Small intestine (tissue), 7 donors: ENCODE measurements at regions not wholly inside any gene's neighbourhood (a gene's known extent, or its start where the extent isn't known, plus 50 kb on each side); places are given as distances from the start of the nearest gene placed in this dataset.

ENCODE experiments used
- DNase-seq, 2 donors: peaks; one replicate each; pipeline versions ENCODE4 v3.0.0 to v3.0.0-alpha.2; 2013
- FAIRE-seq: peaks from 2 replicates; lab custom pipeline; 2012; peaks lifted over from hg19 to GRCh38; lab: Jason Lieb, UNC
- H3K27ac ChIP-seq, 3 donors: one replicate each; pipeline ENCODE4 v1.5.1; 2013; ENCODE audit warnings: low read length in 2 of 3, mild to moderate bottlenecking in 2 of 3, control low read depth in 1 of 3, inconsistent platforms in 1 of 3, low read depth in 1 of 3, moderate library complexity in 1 of 3
- H3K27me3 ChIP-seq, 3 donors: one replicate each; pipeline ENCODE4 v1.6.1; 2013; ENCODE audit warnings: low read length in 3 of 3, inconsistent platforms in 1 of 3; ENCODE audit not compliant: control insufficient read depth in 3 of 3, insufficient read depth in 3 of 3
- H3K36me3 ChIP-seq, 3 donors: one replicate each; pipeline ENCODE4 v1.6.1; 2013; ENCODE audit warnings: low read length in 3 of 3, inconsistent platforms in 1 of 3, low read depth in 1 of 3, mild to moderate bottlenecking in 1 of 3, moderate library complexity in 1 of 3; ENCODE audit not compliant: control insufficient read depth in 3 of 3, insufficient read depth in 2 of 3
- H3K4me1 ChIP-seq, 3 donors: one replicate each; pipeline ENCODE4 v1.6.1; 2013; ENCODE audit warnings: low read length in 2 of 3, inconsistent platforms in 1 of 3, low read depth in 1 of 3, mild to moderate bottlenecking in 1 of 3, moderate library complexity in 1 of 3; ENCODE audit not compliant: control insufficient read depth in 3 of 3, insufficient read depth in 2 of 3
- H3K4me3 ChIP-seq, 3 donors: one replicate each; pipeline ENCODE4 v1.5.1; 2013; ENCODE audit warnings: low read length in 3 of 3, control low read depth in 1 of 3, inconsistent platforms in 1 of 3, low read depth in 1 of 3, mild to moderate bottlenecking in 1 of 3, moderate library complexity in 1 of 3
- H3K9me3 ChIP-seq, 2 donors: one replicate each; pipeline ENCODE4 v1.6.1; 2013; ENCODE audit warnings: low read depth in 1 of 2, low read length in 1 of 2; ENCODE audit not compliant: control insufficient read depth in 2 of 2, insufficient read depth in 1 of 2
- WGBS, 3 donors: extraction: QIAGEN DNeasy Blood & Tissue Kit; methylation state at CpG; one replicate each; pipeline ENCODE4 v1.1.7; 2013; 5-methylcytosine and 5-hydroxymethylcytosine counted together
- donor health status: healthy with polysubstance abuse.
- donor health status: control.
- donor health status: control.
- donor health status: Bipolar disorder and iron deficiency.
- donor health status: healthy.

DNA sequence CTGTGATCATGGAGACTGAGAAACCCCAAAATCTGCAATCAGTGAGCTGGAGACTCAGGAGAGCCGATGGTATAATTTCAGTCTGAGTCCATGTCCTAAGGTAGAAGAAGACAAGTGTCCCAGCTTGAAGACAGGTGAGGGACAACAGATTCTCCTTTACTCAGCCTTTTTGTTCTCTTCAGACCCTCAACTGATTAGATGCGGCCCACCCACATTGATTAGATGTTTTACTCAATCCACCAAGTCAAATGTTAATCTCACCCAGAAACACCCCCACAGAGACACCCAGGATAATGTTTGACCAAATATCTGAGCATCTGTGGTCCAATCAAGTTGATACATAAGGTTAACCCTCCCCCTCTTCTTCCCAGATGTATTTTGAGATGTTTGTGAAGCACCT is 131.2 kb downstream of the PFKFB3 start:
- H3K27ac ChIP-seq, result no peak overlapping the region

DNA sequence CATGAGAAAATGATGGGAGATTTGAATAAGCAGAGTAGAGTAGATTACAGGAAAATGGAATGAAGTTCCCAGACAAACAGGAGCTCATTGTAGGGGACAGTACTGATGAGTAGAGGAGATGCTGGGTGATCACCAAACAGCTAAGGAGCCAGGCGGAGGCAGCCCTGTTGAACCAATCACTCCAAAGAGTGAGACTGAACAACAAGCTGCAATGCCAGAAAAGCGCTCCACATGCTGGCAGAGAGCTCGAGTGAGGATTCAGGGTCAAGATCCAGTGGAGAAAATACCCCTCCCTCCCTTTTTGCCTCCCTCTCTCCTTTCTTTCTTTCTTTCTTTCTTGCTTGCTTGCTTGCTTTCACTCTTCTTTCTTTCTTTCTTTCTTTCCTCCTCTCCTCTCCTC is 133.3 kb downstream of the PFKFB3 start:
- Histone ChIP-seq H3K27me3 (no peaks in the 10 kb centered on the region), H3K4me3 (no peak overlapping the region), H3K36me3 (no peaks in the 10 kb centered on the region), H3K9me3 (peaks cover 0 to 9% of the 10 kb centered on the region in 2 donors), H3K4me1 (no peaks in the 10 kb centered on the region), H3K27ac (no peak overlapping the region)
- no peak for FAIRE-seq
- WGBS, 3 donors, result 83 to 95% (median 93%) methylated on average over 3 of the region's 3 CpGs
- no peak for DNase-seq

More for the DNA sequence above, 131.2 kb downstream of the PFKFB3 start:
- 85 to 98% (median 98%) methylated on average over 2 of the region's 2 CpGs for WGBS, 3 donors
- Histone ChIP-seq H3K4me3 (no peak overlapping the region), H3K36me3 (no peaks in the 10 kb centered on the region), H3K27me3 (no peaks in the 10 kb centered on the region), H3K9me3 (peaks cover 0 to 9% of the 10 kb centered on the region in 2 donors), H3K4me1 (no peaks in the 10 kb centered on the region)
- no peak for FAIRE-seq
- no peak for DNase-seq

DNA sequence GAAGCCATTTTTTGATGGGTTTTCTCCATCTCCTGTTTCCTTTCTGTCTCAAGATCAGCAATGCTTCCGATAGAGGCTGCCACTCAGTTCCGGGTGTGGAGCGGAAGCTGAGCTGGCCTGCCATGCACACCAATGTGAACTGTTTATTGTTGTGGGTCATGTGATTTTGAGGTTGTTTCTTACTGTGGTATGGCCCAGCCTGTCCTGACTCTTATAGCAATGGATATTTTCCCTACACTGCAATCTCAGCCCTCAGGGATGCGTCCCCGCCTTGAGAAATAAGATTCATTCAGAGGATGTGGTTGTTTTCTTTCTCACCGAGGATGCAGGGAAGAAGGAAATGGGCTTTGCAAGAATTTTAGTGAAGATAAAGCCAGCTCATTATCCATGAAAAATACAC is 134.7 kb downstream of the PFKFB3 start:
- Histone ChIP-seq H3K4me3 (no peak overlapping the region), H3K27me3 (no peaks in the 10 kb centered on the region), H3K36me3 (no peaks in the 10 kb centered on the region), H3K4me1 (no peaks in the 10 kb centered on the region), H3K27ac (no peak overlapping the region), H3K9me3 (peaks cover 0 to 7% of the 10 kb centered on the region in 2 donors)
- no peak for DNase-seq
- FAIRE-seq, result no peak
- 80 to 89% (median 88%) methylated on average over 6 of the region's 6 CpGs for WGBS, 3 donors

DNA sequence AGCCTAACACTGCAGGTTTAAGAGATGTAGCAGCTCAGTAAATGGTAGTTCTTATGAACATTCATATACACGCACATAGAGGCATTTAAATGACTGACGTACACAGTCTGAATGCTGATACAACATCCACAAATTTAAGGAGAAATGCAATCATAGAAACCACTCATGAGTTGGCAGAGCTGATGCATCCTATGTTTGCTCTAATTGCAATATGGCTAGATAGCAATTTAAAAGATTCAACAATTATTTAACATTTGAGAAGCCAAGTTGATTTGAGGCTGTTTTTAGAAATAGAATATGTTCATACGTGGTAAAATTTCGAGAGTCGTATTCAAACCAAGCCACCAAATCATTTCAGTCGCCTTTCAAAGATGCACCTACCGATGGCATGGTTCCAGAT is 135.6 kb downstream of the PFKFB3 start:
- Histone ChIP-seq H3K4me3 (no peak overlapping the region), H3K36me3 (no peaks in the 10 kb centered on the region), H3K27me3 (no peaks in the 10 kb centered on the region), H3K27ac (no peak overlapping the region), H3K4me1 (no peaks in the 10 kb centered on the region), H3K9me3 (peaks cover 0 to 3% of the 10 kb centered on the region in 2 donors)
- FAIRE-seq (no peak), DNase-seq (no peak)
- 76 to 88% (median 83%) methylated on average over 7 of the region's 7 CpGs for WGBS, 3 donors

DNA sequence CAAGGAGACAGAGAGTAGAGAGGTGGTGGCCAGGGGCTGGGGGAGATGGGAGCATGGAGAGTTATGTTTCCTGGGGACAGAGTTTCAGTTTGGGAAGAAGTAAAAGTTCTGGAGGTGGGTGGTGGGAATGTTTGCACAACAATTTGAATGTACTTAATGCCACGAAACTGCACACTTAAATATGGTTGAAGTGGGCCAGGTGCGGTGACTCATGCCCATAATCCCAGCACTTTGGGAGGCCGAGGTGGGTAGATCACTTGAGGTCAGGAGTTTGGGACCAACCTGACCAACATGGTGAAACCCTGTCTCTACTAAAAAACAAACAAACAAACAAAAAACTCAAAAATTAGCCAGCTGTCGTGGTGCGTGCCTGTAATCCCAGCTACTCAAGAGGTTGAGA is 137.2 kb downstream of the PFKFB3 start:
- H3K27ac ChIP-seq, result no peak overlapping the region
- H3K36me3 ChIP-seq, result no peaks in the 10 kb centered on the region
- H3K4me1 ChIP-seq, result no peaks in the 10 kb centered on the region
- H3K9me3 ChIP-seq, result peaks cover 0 to 6% of the 10 kb centered on the region in 2 donors
- FAIRE-seq (no peak), DNase-seq (no peak)
- 87 to 92% (median 88%) methylated on average over 5 of the region's 5 CpGs for WGBS, 3 donors
- H3K4me3 ChIP-seq, result no peak overlapping the region
- no peaks in the 10 kb centered on the region for H3K27me3 ChIP-seq

DNA sequence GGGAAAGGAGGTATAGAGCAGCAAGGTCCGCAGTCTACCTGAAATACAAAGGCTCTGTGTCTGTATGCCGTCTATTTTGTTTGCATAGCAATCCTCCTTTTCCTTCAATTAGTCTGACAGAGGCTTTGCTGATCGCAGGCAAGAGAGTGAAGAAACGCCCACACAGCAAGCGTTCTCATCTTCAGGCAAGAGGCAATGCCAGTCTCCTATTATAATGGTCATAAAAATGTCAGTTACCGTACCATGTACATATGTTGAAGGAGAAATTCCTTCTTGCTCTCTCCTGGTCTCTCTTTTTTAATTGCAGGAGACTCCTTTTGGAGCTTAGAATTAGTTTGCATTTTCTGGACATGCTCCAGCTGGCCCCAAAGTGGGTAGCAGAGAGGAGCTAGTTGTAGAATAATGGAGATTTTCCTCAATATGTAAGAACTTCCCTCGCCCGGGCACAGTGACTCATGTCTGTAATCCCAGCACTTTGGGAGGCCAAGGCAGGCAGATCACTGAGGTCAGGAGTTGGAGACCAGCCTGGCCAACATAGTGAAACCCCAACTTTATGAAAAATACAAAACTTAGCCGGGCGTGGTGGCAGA is 139.5 kb downstream of the PFKFB3 start:
- 70 to 80% (median 71%) methylated on average over 10 of the region's 10 CpGs for WGBS, 3 donors
- H3K4me3 ChIP-seq, result no peak overlapping the region
- H3K27ac ChIP-seq, result no peak overlapping the region
- H3K36me3 ChIP-seq, result no peaks in the 10 kb centered on the region
- DNase-seq, result no peak
- no peaks in the 10 kb centered on the region for H3K4me1 ChIP-seq
- H3K27me3 ChIP-seq, result no peaks in the 10 kb centered on the region
- FAIRE-seq, result no peak
- H3K9me3 ChIP-seq, result peaks cover 0 to 6% of the 10 kb centered on the region in 2 donors

DNA sequence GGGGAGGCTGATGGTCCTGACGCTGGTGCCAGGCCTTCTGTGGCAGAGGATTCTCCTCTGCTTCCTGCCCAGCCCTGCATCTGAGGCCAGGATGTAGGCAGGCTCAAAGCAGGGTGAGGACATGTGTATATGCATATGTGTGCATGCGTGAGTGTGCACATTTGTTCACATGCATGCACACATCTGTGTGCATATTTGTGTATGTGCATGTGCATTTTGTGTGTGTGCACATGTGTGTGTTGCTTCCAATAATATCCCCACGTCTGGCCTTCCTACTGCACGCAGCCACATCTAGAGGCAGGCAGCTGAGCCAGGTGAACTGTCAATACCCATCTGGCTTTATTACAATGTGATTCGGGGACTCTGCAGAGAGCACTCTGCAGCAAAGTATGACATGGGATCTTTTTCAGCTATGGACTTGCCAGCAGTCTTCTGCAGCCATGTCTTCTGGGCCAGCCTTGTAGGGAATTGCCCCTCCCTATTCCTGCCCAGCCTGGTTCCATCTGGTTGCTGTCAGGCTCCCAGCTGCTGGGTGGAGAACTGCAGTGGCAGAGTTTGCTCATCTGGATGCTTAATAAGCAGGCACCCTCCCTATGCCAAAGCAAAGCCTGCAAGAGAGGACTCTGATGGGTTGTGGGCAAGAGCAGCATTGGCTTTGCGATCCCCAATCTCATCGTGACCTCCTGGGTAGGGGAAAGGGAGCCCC is 140.7 kb downstream of the PFKFB3 start:
- Histone ChIP-seq H3K4me1 (peaks cover 0 to 2% (median 0%) of the 10 kb centered on the region in 3 donors), H3K27me3 (no peaks in the 10 kb centered on the region), H3K4me3 (no peak overlapping the region), H3K27ac (no peak overlapping the region), H3K36me3 (no peaks in the 10 kb centered on the region), H3K9me3 (peaks cover 0 to 6% of the 10 kb centered on the region in 2 donors)
- WGBS, 3 donors, result 80 to 86% (median 80%) methylated on average over 7 of the region's 7 CpGs
- DNase-seq, result peak in 1 of 2 donors; percentile 8
- no peak for FAIRE-seq

DNA sequence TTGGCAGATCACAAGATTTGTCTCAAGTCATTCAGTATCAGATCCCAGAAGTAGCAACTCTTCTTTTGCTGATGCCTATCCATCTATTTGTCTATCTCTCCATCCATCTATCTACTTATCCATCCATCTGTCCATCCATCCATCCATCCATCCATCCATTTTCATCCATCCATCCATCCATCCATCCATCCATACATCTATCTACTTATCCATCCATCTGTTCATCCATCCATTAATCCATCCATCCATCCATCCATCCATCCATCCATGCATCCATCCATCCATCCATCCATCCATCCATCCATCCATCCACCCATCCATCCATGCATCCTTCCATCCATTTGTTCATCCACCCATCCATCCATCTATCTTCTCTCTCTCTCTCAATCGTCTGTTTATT is 142.7 kb downstream of the PFKFB3 start:
- WGBS, 3 donors, result 57 to 92% (median 61%) methylated on average over 1 of the region's 1 CpG
- peaks cover 0 to 6% of the 10 kb centered on the region in 2 donors for H3K9me3 ChIP-seq
- FAIRE-seq, result no peak

More for the DNA sequence above, 142.7 kb downstream of the PFKFB3 start:
- H3K4me3 ChIP-seq, result no peak overlapping the region
- peaks cover 0 to 2% (median 0%) of the 10 kb centered on the region in 3 donors for H3K4me1 ChIP-seq
- DNase-seq, result no peak
- H3K27ac ChIP-seq, result no peak overlapping the region
- H3K27me3 ChIP-seq, result no peaks in the 10 kb centered on the region
- H3K36me3 ChIP-seq, result no peaks in the 10 kb centered on the region
